ENCODE measurements at regions not wholly inside any gene's neighbourhood (a gene's known extent, or its start where the extent isn't known, plus 50 kb on each side); places are given as distances from the start of the nearest gene placed in this dataset.

GRCh38 chr3:24682141-24682547 is 187.5 kb upstream of the THRB start:
- Histone ChIP-seq H3F3A (replicated peaks; ENCODE audit: low read depth) (no peaks in the 10 kb centered on the region), H3K4me2 (no peak overlapping the region), H3K4me3 (no peak overlapping the region), H3K79me2 (replicated peaks; ENCODE audit: insufficient read depth) (no peaks in the 10 kb centered on the region), H4K20me1 (replicated peaks; ENCODE audit: insufficient read depth) (no peaks in the 10 kb centered on the region), H3K9me2 (ENCODE audit: insufficient read depth) (no peaks in the 10 kb centered on the region), H3K27me3 (ENCODE audit: insufficient read depth) (no peaks in the 10 kb centered on the region), H3K36me3 (ENCODE audit: insufficient read depth) (no peaks in the 10 kb centered on the region), H2AFZ (no peak overlapping the region), H3K4me1 (ENCODE audit: insufficient read depth) (peaks cover 11% of the 10 kb centered on the region), H3K27ac (ENCODE audit: low read depth) (no peak overlapping the region)
- DNase-seq (ENCODE audit: low spot score) (no peak), ATAC-seq (no peak)
- Mint-ChIP-seq H3K27ac (no peak overlapping the region), H3K4me3 (no peak overlapping the region), H3K36me3 (ENCODE audit: low read depth) (no peaks in the 10 kb centered on the region), H3K4me1 (peaks cover 14% of the 10 kb centered on the region), H3K9me3 (no peaks in the 10 kb centered on the region; the same call in 2 of the 3 replicates), H3K27me3 (ENCODE audit: insufficient read depth, low read depth, poor library complexity) (peaks cover 8% of the 10 kb centered on the region)
- TF ChIP-seq CREB1 (CRISPR knock-in tag; IDR thresholded peaks at IDR 0.05; ENCODE audit: low read depth) (no peak), CTCF (conservative IDR thresholded peaks at IDR 0.05; ENCODE audit: low read depth in 2 of 2) (no peak), REST (IDR thresholded peaks at IDR 0.05; ENCODE audit: unreplicated experiment) (no peak), JUNB (IDR thresholded peaks at IDR 0.05; ENCODE audit: unreplicated experiment) (no peak), EZH2 (IDR thresholded peaks at IDR 0.05; ENCODE audit: low read depth, unreplicated experiment) (no peak), ZNF331 (CRISPR knock-in tag; IDR thresholded peaks at IDR 0.05; ENCODE audit: low read depth) (no peak), POLR2AphosphoS5 (IDR thresholded peaks at IDR 0.05; ENCODE audit: low read depth) (no peak), NANOG (IDR thresholded peaks at IDR 0.05; ENCODE audit: borderline replicate concordance) (no peak), ZNF114 (CRISPR knock-in tag; IDR thresholded peaks at IDR 0.05) (no peak), STAT1 (IDR thresholded peaks at IDR 0.05; ENCODE audit: unreplicated experiment) (no peak), ZNF462 (CRISPR knock-in tag; IDR thresholded peaks at IDR 0.05) (no peak), EZH2phosphoT487 (IDR thresholded peaks at IDR 0.05; ENCODE audit: unreplicated experiment) (no peak), ETS1 (IDR thresholded peaks at IDR 0.05) (no peak)
